ENCODE measurements at regions not wholly inside any gene's neighbourhood (a gene's known extent, or its start where the extent isn't known, plus 50 kb on each side); places are given as distances from the start of the nearest gene placed in this dataset.

GRCh38 chr4:42817913-42818312 lies 74.6 kb upstream of the GRXCR1 start:
- Histone ChIP-seq H2AFZ (ENCODE audit: low read depth, low read length, poor library complexity, severe bottlenecking) (no peak overlapping the region), H3K4me1 (ENCODE audit: control insufficient read depth in 1 of 2, insufficient read depth in 2 of 2, low read length in 2 of 2) (no peaks in the 10 kb centered on the region), H3K9ac (ENCODE audit: low read length) (no peak overlapping the region), H3K27me3 (ENCODE audit: insufficient read depth, low read length) (no peaks in the 10 kb centered on the region), H3K27ac (ENCODE audit: low read depth, low read length) (no peak overlapping the region), H3K9me2 (ENCODE audit: insufficient read depth) (no peaks in the 10 kb centered on the region), H3K4me3 (replicated peaks in 1 of 2; ENCODE audit: low read depth in 1 of 2, low read length in 2 of 2) (no peak overlapping the region), H3K4me2 (ENCODE audit: low read length) (no peak overlapping the region), H3K79me2 (ENCODE audit: insufficient read depth, low read length) (no peaks in the 10 kb centered on the region), H3K36me3 (ENCODE audit: control insufficient read depth in 1 of 2, insufficient read depth in 2 of 2, low read length in 2 of 2) (no peaks in the 10 kb centered on the region), H3K9me3 (ENCODE audit: control insufficient read depth in 1 of 2, insufficient read depth in 1 of 2, low read depth in 1 of 2, low read length in 2 of 2) (no peaks in the 10 kb centered on the region), H4K20me1 (ENCODE audit: insufficient read depth) (no peaks in the 10 kb centered on the region; the same call in 1 of the 2 replicates)
- POLR2A ChIA-PET = no interaction called here
- intact Hi-C loops (cut with micrococcal nuclease) = no loop called here
- TF ChIP-seq ATF3 (IDR thresholded peaks at IDR 0.05) (no peak), ZFX (IDR thresholded peaks at IDR 0.05) (no peak), RAD21 (IDR thresholded peaks at IDR 0.05; ENCODE audit: low read depth) (no peak), REST (IDR thresholded peaks at IDR 0.05; ENCODE audit: low read depth) (no peak)
- DNase-seq (ENCODE audit: low read depth, low spot score) (no peak), ATAC-seq (no peak)
- CTCF ChIA-PET = interaction anchor here (0.9 kb wide), 1 partner anchor 249 kb away, joined by 3 read pairs; no protein-coding TSS in a partner anchor
- RAD21 ChIA-PET (ENCODE audit: low non-redundant PET in 1 of 2, low total read pairs in 2 of 2, uncharacterized antibody in 2 of 2, unreplicated experiment in 2 of 2) = no interaction called here
- BruUV-seq (replicated peaks) = no TSS peak

- Histone ChIP-seq H3K27ac (ENCODE audit: low read depth, low read length) (no peak overlapping the region), H3K9me2 (ENCODE audit: insufficient read depth) (no peaks in the 10 kb centered on the region), H3K4me3 (replicated peaks in 1 of 2; ENCODE audit: low read depth in 1 of 2, low read length in 2 of 2) (no peak overlapping the region), H4K20me1 (ENCODE audit: insufficient read depth) (no peaks in the 10 kb centered on the region; the same call in 1 of the 2 replicates), H3K4me2 (ENCODE audit: low read length) (no peak overlapping the region), H3K36me3 (ENCODE audit: control insufficient read depth in 1 of 2, insufficient read depth in 2 of 2, low read length in 2 of 2) (no peaks in the 10 kb centered on the region), H3K4me1 (ENCODE audit: control insufficient read depth in 1 of 2, insufficient read depth in 2 of 2, low read length in 2 of 2) (no peaks in the 10 kb centered on the region), H3K79me2 (ENCODE audit: insufficient read depth, low read length) (no peaks in the 10 kb centered on the region), H2AFZ (ENCODE audit: low read depth, low read length, poor library complexity, severe bottlenecking) (no peak overlapping the region), H3K9ac (ENCODE audit: low read length) (no peak overlapping the region), H3K9me3 (ENCODE audit: control insufficient read depth in 1 of 2, insufficient read depth in 1 of 2, low read depth in 1 of 2, low read length in 2 of 2) (no peaks in the 10 kb centered on the region), H3K27me3 (ENCODE audit: insufficient read depth, low read length) (no peaks in the 10 kb centered on the region)
- no peak for DNase-seq (ENCODE audit: low read depth, low spot score)
- ChIA-PET POLR2A (no interaction called here), RAD21 (ENCODE audit: low non-redundant PET in 1 of 2, low total read pairs in 2 of 2, uncharacterized antibody in 2 of 2, unreplicated experiment in 2 of 2) (no interaction called here), CTCF (no interaction called here)
- ATAC-seq = no peak
- BruUV-seq (replicated peaks) = no TSS peak
- intact Hi-C loops (cut with micrococcal nuclease) = no loop called here
- no peak for TF ChIP-seq ZNF274 (IDR thresholded peaks at IDR 0.05; ENCODE audit: low read depth, low read length)
- no peak for TF ChIP-seq TCF7L2 (IDR thresholded peaks at IDR 0.05; ENCODE audit: borderline replicate concordance, extremely low read depth, insufficient read depth, insufficient read length)
- TF ChIP-seq MAX (IDR thresholded peaks at IDR 0.05) = no peak
- no peak for TF ChIP-seq SRF (IDR thresholded peaks at IDR 0.05; ENCODE audit: low read depth)
- no peak for TF ChIP-seq JUND (IDR thresholded peaks at IDR 0.05)
- no peak for TF ChIP-seq CBX3 (IDR thresholded peaks at IDR 0.05; ENCODE audit: low read depth)
- no peak for TF ChIP-seq ZFX (IDR thresholded peaks at IDR 0.05)
- no peak for TF ChIP-seq EZH2 (IDR thresholded peaks at IDR 0.05)
- no peak for TF ChIP-seq CTCF (IDR thresholded peaks at IDR 0.05 in 2 of 3, conservative IDR thresholded peaks at IDR 0.05 in 1 of 3; ENCODE audit: borderline replicate concordance in 1 of 3, insufficient read depth in 1 of 3, low read depth in 2 of 3, low read length in 2 of 3)
These were observed 75.6 kb upstream of the GRXCR1 start for GRCh38 chr4:42816880-42817400.
